ENCODE measurements at regions not wholly inside any gene's neighbourhood (a gene's known extent, or its start where the extent isn't known, plus 50 kb on each side); places are given as distances from the start of the nearest gene placed in this dataset.

DNA sequence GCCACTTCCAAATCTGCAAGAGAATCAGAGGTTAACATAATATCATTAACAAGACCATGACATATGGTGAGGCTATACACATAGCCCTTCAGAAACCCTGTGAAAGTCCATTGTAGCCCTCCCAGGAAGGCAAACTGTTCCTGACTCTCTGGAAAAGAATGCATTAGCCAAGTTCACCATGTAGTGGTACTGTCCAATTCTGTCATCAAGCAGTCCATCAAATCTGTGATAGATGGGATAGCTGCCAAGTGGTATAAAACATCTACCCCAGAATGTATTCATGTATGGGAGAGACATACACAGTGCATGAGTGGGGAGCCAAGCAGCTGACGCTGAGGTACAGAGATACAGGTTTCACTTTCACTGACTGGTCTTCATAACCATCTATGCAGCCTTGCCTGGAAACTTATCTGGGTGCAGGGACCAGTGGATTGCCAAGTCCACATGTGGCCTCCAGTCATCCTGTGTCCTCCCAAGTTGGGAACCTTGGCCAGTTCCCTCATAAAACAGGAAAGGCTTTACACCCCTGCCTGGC is 281.1 kb downstream of the MBD2 start:
- intact Hi-C loops (cut with DNase I; ENCODE audit: low total_unique reads): no loop called here
- TF ChIP-seq POLR2A (IDR thresholded peaks at IDR 0.05): no peak
- TF ChIP-seq, protein P1, sequence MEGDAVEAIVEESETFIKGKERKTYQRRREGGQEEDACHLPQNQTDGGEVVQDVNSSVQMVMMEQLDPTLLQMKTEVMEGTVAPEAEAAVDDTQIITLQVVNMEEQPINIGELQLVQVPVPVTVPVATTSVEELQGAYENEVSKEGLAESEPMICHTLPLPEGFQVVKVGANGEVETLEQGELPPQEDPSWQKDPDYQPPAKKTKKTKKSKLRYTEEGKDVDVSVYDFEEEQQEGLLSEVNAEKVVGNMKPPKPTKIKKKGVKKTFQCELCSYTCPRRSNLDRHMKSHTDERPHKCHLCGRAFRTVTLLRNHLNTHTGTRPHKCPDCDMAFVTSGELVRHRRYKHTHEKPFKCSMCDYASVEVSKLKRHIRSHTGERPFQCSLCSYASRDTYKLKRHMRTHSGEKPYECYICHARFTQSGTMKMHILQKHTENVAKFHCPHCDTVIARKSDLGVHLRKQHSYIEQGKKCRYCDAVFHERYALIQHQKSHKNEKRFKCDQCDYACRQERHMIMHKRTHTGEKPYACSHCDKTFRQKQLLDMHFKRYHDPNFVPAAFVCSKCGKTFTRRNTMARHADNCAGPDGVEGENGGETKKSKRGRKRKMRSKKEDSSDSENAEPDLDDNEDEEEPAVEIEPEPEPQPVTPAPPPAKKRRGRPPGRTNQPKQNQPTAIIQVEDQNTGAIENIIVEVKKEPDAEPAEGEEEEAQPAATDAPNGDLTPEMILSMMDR (IDR thresholded peaks at IDR 0.05): no peak
- DNase-seq (ENCODE audit: low spot score in 2 of 2): no peak
- 85 to 100% methylated on average over 1 of the region's 1 CpG for WGBS, 2 donors
- H3K4me3 ChIP-seq (ENCODE audit: low read depth, poor library complexity, severe bottlenecking): no peak overlapping the region

DNA sequence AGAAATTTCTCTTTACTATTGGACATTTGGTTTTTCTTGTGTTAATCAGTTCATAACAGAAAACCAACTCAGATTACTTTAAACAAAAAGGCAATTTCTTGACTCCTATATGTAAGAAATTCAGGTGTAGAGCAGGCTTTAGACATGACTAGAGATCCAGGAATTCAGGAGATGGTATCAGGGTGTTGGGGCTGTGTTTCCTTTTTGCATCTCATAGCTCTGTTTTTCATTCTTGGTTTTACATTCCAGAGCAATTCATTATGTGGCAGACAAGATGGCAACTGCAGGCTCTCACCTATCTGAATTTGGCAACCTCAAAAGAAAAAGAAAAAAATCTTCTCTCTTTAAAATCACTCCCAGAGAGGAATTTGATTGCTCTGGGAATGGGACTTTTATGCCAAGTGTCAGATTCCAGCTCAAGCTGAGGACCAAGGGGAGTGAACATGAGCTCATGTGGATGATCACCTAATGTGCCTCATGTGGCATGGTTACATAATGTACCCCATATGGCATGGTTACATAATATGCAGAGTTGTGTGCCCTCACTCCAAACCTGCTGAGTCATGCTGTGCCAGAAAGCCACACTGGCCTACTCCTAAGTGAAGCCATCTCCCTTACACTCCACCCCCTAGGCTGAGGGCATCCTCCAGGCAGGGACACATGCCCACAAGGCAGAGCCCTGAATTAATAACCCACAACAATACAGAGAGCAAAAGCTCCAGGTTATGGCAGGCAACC is 282.7 kb downstream of the MBD2 start:
- H3K4me3 ChIP-seq (ENCODE audit: low read depth, poor library complexity, severe bottlenecking): no peak overlapping the region
- no peak for DNase-seq (ENCODE audit: low spot score in 2 of 2)
- TF ChIP-seq, protein P1 (IDR thresholded peaks at IDR 0.05): no peak
- no peak for TF ChIP-seq POLR2A (IDR thresholded peaks at IDR 0.05)
- intact Hi-C loops (cut with DNase I; ENCODE audit: low total_unique reads): no loop called here

DNA sequence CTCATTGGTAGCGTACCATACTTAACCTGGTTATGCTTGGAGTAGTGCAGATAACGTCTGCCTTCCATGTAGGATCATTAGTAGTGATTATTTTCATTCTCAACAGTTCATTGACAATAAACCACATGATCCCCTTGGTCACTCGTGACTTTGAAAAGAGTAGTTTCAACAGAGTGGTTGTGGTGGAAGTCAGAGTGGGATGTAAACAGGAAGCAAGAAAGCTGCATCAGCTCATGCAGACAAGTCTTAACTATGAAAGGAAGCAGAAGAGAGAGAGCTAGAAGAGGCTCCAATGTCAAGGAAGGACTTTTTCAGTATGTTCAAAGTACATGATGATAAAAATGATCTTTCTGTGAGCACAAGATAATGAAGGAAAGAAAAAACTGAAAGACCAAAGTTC is 287.4 kb downstream of the MBD2 start:
- WGBS, 2 donors: 72 to 76% methylated on average over 3 of the region's 3 CpGs
- TF ChIP-seq POLR2A (IDR thresholded peaks at IDR 0.05): no peak
- TF ChIP-seq, protein P1 (IDR thresholded peaks at IDR 0.05): no peak

DNA sequence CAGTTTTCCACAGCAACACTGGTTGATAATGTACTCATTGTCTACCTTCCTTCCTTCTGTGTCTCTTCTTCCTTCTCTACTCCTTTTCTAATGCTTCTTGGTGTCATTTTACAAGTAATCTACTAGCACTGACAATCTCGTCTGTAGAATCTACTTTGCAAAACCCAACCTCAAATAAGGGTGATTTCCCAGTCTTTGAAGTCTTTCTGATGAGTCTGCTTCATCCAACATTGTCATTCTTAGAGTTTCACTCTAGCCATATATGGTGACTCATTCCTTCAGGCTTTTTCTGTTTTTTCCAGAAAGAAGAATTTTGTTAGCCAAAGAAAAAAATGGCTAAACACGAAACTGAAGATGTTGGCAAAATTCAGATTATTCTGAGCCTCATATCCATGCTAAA is 288.7 kb downstream of the MBD2 start:
- no peak for TF ChIP-seq POLR2A (IDR thresholded peaks at IDR 0.05)
- TF ChIP-seq, protein P1 (IDR thresholded peaks at IDR 0.05): no peak
- H3K4me3 ChIP-seq (ENCODE audit: low read depth, poor library complexity, severe bottlenecking): no peak overlapping the region
- DNase-seq (ENCODE audit: low spot score in 2 of 2): no peak
- intact Hi-C loops (cut with DNase I; ENCODE audit: low total_unique reads): no loop called here
- 42 to 56% methylated on average over 2 of the region's 2 CpGs for WGBS, 2 donors

More for the DNA sequence above, 287.4 kb downstream of the MBD2 start:
- no peak for DNase-seq (ENCODE audit: low spot score in 2 of 2)
- intact Hi-C loops (cut with DNase I; ENCODE audit: low total_unique reads): no loop called here
- H3K4me3 ChIP-seq (ENCODE audit: low read depth, poor library complexity, severe bottlenecking): no peak overlapping the region

DNA sequence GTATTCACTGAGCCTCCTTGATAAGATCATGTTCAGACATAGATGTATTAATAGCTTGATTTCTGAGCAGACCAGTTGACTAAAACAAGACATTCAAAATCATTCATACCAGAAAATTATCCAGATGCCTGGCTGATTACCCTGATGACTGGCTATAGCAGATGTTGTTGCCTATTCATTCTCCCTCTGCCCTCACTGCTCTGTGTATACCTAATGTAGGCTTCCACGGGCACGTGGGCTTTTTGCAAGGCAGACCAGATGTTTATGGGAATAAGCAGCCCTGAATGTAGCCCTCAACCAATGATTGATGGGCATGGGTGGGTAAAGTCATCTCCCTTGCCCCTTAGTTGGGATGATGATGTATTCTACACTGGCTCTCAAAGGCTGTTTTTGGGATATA is 289.1 kb downstream of the MBD2 start:
- WGBS, 2 donors: 86 to 89% methylated on average over 2 of the region's 2 CpGs
- intact Hi-C loops (cut with DNase I; ENCODE audit: low total_unique reads): no loop called here
- TF ChIP-seq, protein P1 (IDR thresholded peaks at IDR 0.05): no peak
- TF ChIP-seq POLR2A (IDR thresholded peaks at IDR 0.05): no peak
- H3K4me3 ChIP-seq (ENCODE audit: low read depth, poor library complexity, severe bottlenecking): no peak overlapping the region
- no peak for DNase-seq (ENCODE audit: low spot score in 2 of 2)

Measured in lower leg skin (tissue), 4 donors.